GM20431 (cell line): ENCODE measurements at regions not wholly inside any gene's neighbourhood (a gene's known extent, or its start where the extent isn't known, plus 50 kb on each side); places are given as distances from the start of the nearest gene placed in this dataset.

ENCODE experiments used
- in situ Hi-C: fragments of 300-500 bp; cut with MseI, MboI; formaldehyde crosslinking; loops from one replicate; pipeline ENCODE4 v1.15.0; 2020; ENCODE audit warnings: low sequenced_read_pairs; ENCODE audit not compliant: unreplicated experiment

DNA sequence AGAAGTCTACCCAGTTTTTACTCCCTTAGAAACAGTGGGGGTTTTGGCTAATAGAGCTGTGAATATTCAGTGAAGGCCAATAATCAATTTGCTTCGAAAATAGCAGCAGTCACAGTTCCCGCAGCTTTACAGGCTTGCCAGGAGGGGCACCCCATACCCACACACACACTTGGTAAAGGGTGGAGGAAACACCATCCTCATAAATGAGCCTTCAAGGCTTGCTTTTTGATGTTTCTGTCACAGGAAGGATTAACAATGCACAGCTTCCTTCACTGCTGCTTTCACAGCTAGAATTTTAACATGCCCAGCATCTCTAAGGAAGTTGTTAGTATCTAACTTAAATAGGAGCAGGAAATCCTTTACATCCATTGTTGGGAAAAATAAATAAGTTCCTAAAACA is 1247.5 kb upstream of the C9orf72 start:
- in situ Hi-C loops, result no loop called here

DNA sequence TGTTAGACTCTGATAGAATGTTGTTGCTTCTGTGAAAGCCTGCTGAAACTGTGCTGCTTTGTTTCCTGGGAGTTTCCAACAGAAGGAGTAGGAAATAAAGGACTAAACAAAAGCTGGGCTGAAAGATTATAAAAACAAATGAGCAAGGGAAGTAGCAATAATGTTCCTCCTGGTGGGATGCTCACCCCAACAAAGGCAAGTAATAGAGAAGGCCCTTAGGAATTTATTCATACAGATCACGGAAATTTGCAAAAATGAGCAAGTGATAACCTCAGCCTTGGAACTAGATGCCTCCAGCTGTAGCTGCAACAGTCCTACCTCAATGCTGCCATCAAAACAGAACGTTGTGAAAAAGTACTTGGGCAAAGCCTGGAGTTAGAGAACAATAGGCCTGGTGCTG is 1248.0 kb upstream of the C9orf72 start:
- in situ Hi-C loops, result no loop called here

DNA sequence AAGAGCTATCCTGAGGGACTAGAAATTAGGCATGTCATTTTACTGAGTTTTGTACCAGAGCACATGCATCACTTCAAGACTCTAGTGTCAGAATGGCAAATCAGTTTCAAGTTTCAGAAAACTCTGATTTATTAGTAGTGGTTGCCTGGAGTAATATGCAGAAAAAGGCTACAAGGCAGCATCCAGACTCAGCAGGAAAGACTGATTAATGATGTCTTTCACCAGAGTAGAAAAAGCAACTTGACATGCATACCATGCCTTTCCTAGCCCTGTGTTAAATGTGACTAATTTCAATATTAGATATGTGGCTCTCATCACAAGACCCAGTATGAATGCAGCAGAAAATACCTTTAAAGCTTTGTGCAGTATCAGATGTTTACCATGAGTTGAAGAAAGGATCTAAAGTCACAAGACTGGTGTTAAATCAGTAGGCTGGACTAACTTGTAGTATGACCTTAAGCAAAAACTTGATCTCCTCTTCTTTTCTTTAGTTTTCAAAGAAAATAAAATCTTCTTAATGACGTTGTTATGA is 1251.2 kb upstream of the C9orf72 start:
- in situ Hi-C loops, result no loop called here

DNA sequence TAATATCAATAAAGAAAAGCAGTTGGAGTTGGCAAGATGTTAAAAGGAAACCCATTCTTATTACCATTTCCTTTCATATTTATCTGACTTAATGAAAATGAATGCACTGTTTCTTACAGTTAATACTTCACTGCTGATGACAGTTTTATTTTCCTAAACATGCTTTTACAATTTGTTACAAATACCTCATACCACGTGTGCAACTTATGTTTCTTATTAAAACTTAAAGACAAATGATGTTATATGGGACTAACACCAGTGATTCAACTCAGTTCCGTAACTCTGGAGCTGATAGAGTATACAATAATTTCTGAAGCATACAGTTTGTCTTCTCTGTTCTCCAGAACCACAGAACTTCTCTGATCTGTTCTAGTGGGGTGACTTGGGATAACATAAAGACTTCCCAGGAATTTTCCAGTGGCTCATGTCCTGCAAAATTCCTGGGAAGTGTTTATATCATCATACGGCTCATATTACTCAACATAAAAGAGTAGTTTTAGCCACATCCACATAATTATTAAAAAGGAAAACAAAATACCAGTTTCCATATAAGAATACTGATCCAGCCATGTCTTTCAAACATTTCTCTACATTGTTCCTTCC is 1259.0 kb upstream of the C9orf72 start:
- in situ Hi-C loops, result no loop called here

DNA sequence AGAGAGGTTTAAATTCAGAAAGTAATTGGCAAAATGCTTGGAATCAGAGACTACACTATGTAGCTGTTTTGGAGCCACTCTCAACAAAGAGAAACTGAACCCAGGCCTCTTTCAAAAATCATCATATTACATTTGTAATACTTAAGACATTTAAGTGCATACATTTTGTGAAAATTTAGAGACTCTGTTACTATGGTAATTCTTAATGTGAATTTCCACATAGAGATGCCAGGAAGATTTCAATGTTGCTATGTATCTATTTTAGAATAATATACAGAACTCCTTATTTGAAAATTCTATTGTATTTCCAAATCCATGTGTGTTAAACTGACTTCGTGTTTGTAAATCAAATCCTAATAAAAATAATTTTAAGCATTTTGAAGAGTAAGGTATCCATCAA is 1260.9 kb upstream of the C9orf72 start:
- in situ Hi-C loops, result no loop called here

DNA sequence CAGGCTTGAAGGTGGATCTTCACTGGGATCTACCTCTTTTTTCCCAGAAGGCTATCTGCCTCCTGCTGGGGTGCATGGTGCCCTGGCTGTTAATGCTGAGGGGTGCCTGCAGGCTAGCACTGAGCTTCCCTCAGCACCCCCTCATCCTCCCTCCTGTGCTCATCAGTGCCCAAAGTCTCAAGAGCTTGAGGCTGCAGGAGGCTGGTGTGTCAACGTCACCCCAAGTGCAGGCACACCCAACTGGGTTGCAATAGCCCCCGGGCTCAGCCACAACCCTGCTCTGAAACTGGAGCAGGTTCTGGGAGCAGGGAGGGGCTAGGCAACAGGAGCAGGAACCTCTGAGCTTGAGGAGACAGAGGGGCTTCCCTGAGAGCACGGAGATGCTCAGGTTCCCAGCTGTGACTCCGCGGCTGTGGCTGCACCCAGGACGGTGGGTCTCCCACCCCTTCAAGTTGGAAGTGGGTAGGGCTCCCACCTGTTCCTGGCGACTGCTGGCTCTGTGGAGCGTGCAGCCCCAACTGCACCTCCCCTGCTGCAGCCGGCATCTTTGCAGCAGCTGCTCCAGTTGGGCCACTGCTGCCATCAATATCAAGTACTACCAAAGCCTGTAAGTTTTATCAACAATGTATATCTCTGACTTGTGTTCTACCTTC is 1266.6 kb upstream of the C9orf72 start:
- in situ Hi-C loops, result no loop called here

DNA sequence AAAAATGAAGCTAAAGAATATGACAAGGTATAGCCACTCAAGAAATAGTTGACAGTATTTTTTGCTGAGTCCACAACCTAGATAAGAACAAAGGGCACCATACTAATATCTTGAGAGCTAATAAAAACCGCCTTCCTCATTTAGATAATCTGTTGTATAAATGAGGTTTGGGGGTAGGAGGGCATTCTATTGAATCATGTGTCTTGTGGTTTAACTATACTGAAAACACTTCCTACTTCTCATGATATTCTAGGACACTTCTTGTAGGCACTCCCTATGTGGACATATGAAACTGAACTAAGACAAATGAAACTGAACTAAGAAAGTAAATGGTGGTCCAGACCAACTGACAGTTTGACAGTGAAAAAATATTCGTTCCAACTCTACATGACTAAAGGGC is 1268.5 kb upstream of the C9orf72 start:
- in situ Hi-C loops, result no loop called here

DNA sequence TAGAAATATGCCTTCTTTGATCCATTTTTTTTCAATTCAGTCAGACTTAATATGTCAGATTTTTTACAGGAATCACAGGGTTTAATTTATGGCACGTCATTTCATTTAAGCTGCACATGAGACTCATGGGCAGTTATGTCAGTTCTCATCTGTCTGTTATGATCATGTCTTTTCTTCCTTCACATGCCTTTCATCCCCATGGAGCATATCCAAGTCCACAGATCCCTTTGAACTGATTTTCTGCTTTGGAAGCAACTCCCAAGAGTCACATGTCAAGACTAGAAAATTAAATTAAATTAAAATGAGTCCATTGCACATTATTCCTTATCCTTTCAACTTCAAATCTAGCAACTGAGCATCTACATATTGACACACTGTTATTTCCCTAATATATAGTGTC is 1274.0 kb upstream of the C9orf72 start:
- in situ Hi-C loops, result no loop called here

DNA sequence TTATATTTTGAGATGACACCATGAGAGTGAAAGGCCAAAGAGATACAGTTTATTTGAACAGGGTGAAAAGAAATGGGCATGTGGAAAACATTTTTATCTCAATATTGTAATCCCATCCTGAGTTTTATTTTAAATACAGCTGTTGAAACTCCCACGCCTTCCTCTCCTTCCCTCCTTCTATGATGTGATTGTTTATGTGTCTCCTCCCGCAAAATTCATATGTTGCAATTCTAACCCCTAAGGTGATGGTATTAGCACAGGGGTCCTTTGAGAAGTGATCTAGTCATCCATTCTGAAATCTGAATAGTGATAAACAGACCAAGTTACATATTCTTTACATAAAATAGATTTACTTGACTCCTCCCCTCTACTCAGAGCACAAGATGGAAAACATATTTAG is 1275.4 kb upstream of the C9orf72 start:
- in situ Hi-C loops, result no loop called here

DNA sequence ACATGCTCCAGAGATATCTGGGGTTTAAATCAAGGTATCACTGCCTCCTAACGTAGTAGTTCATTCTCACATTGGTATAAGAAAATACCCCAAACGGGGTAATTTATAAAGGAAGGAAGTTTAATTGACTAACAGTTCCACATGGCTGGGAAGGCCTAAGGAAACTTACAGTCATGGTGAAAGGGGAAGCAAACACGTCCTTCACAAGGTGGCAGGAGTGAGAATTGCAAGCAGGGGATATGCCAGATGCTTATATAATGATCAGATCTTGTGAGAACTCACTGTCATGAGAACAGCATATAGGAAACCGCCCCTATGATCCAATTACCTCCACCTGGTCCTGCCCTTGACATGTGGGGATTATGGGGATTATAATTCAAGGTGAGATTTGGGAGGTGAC is 1280.2 kb upstream of the C9orf72 start:
- in situ Hi-C loops, result loop anchor here (25.0 kb wide), 1 partner anchor 91 kb away; no protein-coding TSS in a partner anchor

DNA sequence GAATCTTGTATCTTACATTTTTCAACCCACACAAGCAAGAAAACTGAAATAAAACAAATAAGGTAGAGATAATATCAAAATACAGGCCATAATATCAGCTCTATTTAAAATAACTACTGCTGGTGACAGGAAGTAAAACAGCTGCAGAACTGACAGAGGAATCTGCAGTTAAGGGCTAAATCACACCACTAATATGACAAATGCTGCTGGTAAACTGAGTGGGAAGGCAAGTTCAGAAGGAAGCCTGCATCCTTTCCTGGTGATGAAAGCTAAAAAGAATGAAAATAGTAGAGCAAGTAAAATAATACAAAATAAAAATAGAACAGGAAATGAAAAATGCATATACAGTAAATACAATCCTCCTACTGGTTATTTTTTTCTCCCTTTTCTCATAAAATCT is 1293.7 kb upstream of the C9orf72 start:
- in situ Hi-C loops, result loop anchor here (25.0 kb wide), 1 partner anchor 105 kb away; no protein-coding TSS in a partner anchor

DNA sequence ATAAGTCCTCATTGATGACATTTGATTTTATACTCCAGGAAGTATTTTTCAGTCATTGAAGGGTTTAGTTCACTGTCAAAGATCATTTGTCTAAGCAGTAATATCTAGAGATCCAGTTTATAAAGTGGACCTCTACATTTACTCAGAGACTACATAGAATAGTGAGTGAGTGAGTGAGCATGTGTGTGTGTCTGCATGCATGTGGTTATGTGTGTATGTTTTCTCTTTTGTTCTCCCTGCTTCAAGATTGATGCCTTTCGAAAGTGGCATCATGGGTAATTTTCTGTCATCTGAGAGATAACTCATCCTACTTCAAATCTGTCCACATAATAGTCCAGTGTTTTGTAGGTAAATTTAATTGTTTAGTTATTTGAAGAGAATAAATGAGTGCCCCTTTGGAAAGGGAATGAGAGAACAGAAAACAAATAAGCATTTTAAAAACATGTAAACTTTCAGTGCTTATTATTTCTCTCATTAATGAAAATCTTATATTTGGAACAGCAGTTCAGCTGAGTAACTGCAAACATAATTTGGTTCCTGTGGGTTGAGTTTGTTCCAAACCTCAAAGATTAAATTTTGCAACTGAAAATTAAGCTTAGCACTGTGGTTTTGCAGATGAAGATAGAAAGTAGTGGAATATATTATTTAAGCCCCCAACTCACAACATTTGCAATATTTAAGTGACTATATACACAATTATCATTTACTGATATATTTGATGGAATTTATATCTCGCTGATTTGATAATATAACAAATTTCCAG is 1295.1 kb upstream of the C9orf72 start:
- in situ Hi-C loops, result loop anchor here (25.0 kb wide), 1 partner anchor 106 kb away; no protein-coding TSS in a partner anchor

DNA sequence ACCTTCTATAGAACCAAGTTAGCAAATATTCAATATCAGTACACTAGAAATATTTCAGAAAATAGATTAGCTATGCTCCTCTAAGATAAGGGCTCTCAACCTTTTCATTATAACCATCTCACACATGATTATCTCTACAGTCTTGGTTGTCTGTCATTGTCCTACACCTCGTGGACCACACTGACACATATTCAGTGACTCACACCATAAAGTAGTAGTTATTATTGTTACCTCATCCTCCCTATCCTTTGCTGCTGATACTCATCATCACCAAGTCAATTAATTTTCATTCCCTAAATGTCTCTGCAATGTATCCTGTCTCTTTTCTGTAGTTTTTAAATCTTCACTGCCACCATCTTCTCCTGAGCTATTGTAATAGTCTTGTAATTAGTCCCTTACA is 1309.2 kb upstream of the C9orf72 start:
- in situ Hi-C loops, result no loop called here

DNA sequence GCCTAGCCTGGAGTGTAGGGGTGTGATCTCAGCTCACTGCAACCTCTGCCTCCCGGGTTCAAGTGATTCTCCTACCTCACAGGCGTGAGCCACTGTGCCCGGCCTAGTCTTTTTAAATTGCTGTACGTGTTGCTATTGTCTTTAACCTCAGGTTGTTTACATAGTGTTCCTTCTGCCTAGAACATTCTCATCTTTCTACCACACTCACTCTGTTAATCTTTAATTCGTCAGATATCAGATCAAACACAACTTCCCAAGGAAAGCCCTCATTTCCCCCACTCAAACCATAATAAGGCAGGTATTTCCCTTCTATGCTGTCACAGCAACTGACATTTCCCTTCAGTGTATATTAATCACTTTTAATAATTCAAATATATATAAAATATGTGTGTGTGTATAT is 1310.0 kb upstream of the C9orf72 start:
- in situ Hi-C loops, result no loop called here

DNA sequence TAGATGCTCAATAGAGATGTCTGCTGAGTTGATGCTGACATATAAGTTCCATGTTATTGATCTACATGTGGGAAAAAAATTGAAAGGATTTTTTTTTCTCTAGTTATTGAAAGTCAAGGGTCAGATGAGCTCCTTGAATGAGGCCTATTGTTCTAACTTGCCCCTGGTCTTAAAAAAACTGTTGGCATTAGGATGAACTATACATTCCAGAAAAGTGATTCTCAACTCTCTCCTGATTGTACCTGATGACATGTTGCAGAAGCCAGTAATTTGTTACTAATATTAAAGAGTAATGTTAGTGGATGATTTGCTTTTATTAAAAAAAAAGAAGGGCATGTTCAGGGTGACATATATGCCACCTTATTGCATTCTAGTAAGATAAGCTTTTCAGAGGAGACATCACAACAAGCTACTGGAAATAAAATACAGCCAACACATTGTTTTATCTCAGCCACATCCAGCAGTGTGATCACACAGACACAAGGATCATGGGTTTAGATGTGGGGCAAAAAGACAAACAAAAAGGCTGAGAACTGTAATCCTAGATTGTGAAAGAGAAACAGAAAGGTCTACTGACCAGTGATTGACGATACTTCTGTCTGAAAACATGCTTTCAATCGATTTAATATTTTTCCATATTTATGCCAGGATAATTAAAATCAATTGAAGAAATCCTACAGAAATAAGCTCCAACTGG is 1314.1 kb upstream of the C9orf72 start:
- in situ Hi-C loops, result no loop called here

DNA sequence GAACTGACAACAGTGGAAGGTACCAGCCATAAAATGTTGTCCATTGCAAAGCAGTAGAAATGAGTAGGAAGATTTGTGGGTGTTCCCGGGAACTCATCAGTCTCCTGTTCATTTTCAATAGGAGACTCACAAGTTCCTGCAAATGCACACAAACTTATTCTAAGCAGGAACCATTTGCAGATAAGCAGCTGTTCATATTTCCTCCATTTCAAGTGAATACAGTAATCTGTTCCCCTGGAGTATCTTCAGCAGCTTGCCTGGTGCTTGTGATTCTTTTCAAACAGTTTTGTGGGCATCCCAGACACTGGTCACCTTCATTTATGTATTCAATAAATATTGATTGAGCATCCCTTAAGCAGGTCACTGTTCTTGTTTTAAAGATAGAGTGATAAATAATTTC is 1315.5 kb upstream of the C9orf72 start:
- in situ Hi-C loops, result no loop called here

DNA sequence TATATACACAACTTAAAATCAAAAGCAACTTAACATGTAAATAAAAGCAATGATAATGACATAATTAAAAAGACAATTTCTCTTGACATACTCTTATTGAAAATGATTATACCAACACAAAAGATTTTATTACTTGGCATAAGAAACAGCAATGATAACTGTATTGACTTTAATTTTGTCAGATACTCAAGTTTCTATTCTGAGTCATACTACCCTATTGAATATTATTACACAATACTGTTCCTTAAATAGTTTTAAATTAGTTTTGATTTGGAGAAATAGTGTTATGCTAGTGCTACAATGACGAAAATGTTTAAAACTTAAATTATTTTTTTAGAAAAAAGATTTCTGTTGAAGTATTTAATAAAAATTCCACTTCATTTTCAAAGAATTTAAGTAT is 1319.3 kb upstream of the C9orf72 start:
- in situ Hi-C loops, result no loop called here

DNA sequence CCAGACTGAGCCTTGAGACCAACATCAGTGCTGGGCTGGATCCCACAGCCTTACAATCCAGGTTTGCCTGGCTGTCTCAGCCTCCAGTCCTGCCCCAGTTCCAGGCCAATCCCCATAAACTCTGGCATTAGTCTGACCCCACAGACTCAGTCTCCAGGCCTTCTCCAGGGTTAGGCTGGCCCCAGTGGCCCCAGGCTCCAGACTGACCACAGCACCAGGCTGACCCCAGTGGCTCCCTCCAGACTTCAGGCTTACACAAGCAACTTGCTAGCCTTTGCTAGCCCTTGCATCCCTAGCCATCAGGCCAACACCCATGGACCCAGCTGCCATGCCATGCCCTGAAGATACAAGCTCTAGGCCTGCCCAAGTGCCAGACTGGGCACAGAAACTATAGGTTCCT is 1326.0 kb upstream of the C9orf72 start:
- in situ Hi-C loops, result no loop called here

DNA sequence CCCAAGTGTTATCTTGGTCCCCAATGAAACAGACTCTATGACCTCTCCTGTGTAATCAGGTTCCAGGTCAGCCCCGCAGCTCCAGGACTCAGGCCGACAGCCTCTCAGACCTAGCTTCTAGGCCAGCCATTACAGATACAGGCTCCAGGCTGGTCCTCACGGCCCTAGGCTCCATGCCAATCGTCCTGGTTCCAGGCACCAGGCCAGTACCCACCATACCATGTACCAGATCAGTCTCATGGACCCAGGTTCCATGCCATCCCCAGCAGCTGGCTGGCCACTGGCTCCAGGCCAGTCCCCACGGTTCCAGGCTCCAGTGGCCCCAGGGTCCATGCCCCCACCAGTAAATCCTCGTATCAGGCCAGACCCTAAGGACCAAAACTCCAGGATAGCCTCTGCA is 1326.6 kb upstream of the C9orf72 start:
- in situ Hi-C loops, result no loop called here

DNA sequence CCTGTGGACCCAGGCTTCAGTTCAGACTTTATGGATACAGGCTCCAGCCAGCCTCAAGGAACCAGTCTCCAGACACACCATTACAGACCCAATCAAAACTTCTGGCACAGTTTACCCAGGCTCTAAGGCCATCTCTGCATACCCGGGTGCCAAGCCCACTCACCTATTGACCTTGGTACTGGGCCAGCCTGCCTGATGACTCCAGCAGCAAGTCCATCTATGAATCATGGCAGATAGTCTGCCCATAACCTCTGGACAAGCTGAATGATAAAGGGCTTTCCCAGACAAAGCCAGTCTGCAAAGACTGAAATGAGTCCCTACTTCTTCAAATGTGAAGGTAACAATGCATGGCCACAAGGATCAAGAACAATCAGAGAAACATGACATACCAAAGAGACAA is 1327.1 kb upstream of the C9orf72 start:
- in situ Hi-C loops, result no loop called here

DNA sequence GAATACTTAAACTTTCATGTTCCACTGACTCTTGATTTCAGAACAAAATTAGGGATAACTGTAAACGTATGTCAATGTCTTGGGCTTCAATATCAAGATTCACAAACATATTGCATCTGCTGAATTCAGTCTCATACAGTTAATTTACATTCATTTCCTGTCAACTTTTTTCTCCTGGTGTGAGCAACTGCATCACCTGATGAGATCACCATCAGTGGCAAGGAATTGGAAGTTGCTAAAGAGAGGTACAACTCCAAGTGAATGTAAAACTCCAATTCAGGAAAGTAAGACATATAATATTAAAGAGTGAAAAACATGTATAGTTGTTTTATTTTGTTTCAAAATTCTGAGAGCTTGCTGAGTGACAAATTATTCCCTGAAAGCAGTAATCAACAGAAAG is 1336.2 kb upstream of the C9orf72 start:
- in situ Hi-C loops, result no loop called here
